H1 (cell line): ENCODE measurements at regions not wholly inside any gene's neighbourhood (a gene's known extent, or its start where the extent isn't known, plus 50 kb on each side); places are given as distances from the start of the nearest gene placed in this dataset.

Source experiments
- CBX8 ChIP-seq: fragments of 300-800, 300-1000 bp; sonication (generic); IDR thresholded peaks from 2 replicates; pipeline ENCODE4 v1.7.1; 2016; ENCODE audit warnings: low read depth, low read length, borderline replicate concordance
- CHD2 ChIP-seq: IDR thresholded peaks from 2 replicates; pipeline ENCODE4 v1.6.1; 2012; ENCODE audit warnings: low read length, improper control_type of control experiment
- CTBP2 ChIP-seq: IDR thresholded peaks from 2 replicates; pipeline ENCODE4 v1.7.0; 2011; ENCODE audit warnings: borderline replicate concordance, mild to moderate bottlenecking, moderate library complexity, mixed read lengths, low read length; ENCODE audit not compliant: insufficient read depth, insufficient read length
- GABPA ChIP-seq: IDR thresholded peaks from 2 replicates; pipeline ENCODE4 v1.6.1; 2011; ENCODE audit warnings: mild to moderate bottlenecking, low read length, moderate library complexity, borderline replicate concordance; ENCODE audit not compliant: insufficient read depth
- POU5F1 ChIP-seq: IDR thresholded peaks from 2 replicates; pipeline ENCODE4 v1.6.1; 2011; ENCODE audit warnings: low read depth, mild to moderate bottlenecking, low read length, moderate library complexity
- RXRA ChIP-seq: IDR thresholded peaks from 2 replicates; pipeline ENCODE4 v1.6.1; 2011; ENCODE audit warnings: low read depth, mild to moderate bottlenecking, low read length, moderate library complexity; ENCODE audit not compliant: insufficient read depth
- TAF7 ChIP-seq: optimal IDR thresholded peaks from 2 replicates; pipeline ENCODE3; 2011; ENCODE audit warnings: low read depth, mild to moderate bottlenecking, inconsistent platforms, low read length, moderate library complexity, borderline replicate concordance
- YY1 ChIP-seq: IDR thresholded peaks from 2 replicates; pipeline ENCODE4 v1.6.1; 2011; ENCODE audit warnings: low read depth, mild to moderate bottlenecking, low read length
- TF ChIP-seq, protein P1 (sequence below): fragments of 300-600 bp; sonication (generic); IDR thresholded peaks from 2 replicates; pipeline ENCODE4 v1.7.1; 2012; ENCODE audit warnings: low read length, moderate library complexity, mild to moderate bottlenecking, inconsistent platforms; ENCODE audit not compliant: insufficient replicate concordance
- TF ChIP-seq, protein P2 (sequence below): IDR thresholded peaks from 2 replicates; pipeline ENCODE4 v1.6.1; 2012; ENCODE audit warnings: low read length, inconsistent platforms

- TF ChIP-seq, protein P1, sequence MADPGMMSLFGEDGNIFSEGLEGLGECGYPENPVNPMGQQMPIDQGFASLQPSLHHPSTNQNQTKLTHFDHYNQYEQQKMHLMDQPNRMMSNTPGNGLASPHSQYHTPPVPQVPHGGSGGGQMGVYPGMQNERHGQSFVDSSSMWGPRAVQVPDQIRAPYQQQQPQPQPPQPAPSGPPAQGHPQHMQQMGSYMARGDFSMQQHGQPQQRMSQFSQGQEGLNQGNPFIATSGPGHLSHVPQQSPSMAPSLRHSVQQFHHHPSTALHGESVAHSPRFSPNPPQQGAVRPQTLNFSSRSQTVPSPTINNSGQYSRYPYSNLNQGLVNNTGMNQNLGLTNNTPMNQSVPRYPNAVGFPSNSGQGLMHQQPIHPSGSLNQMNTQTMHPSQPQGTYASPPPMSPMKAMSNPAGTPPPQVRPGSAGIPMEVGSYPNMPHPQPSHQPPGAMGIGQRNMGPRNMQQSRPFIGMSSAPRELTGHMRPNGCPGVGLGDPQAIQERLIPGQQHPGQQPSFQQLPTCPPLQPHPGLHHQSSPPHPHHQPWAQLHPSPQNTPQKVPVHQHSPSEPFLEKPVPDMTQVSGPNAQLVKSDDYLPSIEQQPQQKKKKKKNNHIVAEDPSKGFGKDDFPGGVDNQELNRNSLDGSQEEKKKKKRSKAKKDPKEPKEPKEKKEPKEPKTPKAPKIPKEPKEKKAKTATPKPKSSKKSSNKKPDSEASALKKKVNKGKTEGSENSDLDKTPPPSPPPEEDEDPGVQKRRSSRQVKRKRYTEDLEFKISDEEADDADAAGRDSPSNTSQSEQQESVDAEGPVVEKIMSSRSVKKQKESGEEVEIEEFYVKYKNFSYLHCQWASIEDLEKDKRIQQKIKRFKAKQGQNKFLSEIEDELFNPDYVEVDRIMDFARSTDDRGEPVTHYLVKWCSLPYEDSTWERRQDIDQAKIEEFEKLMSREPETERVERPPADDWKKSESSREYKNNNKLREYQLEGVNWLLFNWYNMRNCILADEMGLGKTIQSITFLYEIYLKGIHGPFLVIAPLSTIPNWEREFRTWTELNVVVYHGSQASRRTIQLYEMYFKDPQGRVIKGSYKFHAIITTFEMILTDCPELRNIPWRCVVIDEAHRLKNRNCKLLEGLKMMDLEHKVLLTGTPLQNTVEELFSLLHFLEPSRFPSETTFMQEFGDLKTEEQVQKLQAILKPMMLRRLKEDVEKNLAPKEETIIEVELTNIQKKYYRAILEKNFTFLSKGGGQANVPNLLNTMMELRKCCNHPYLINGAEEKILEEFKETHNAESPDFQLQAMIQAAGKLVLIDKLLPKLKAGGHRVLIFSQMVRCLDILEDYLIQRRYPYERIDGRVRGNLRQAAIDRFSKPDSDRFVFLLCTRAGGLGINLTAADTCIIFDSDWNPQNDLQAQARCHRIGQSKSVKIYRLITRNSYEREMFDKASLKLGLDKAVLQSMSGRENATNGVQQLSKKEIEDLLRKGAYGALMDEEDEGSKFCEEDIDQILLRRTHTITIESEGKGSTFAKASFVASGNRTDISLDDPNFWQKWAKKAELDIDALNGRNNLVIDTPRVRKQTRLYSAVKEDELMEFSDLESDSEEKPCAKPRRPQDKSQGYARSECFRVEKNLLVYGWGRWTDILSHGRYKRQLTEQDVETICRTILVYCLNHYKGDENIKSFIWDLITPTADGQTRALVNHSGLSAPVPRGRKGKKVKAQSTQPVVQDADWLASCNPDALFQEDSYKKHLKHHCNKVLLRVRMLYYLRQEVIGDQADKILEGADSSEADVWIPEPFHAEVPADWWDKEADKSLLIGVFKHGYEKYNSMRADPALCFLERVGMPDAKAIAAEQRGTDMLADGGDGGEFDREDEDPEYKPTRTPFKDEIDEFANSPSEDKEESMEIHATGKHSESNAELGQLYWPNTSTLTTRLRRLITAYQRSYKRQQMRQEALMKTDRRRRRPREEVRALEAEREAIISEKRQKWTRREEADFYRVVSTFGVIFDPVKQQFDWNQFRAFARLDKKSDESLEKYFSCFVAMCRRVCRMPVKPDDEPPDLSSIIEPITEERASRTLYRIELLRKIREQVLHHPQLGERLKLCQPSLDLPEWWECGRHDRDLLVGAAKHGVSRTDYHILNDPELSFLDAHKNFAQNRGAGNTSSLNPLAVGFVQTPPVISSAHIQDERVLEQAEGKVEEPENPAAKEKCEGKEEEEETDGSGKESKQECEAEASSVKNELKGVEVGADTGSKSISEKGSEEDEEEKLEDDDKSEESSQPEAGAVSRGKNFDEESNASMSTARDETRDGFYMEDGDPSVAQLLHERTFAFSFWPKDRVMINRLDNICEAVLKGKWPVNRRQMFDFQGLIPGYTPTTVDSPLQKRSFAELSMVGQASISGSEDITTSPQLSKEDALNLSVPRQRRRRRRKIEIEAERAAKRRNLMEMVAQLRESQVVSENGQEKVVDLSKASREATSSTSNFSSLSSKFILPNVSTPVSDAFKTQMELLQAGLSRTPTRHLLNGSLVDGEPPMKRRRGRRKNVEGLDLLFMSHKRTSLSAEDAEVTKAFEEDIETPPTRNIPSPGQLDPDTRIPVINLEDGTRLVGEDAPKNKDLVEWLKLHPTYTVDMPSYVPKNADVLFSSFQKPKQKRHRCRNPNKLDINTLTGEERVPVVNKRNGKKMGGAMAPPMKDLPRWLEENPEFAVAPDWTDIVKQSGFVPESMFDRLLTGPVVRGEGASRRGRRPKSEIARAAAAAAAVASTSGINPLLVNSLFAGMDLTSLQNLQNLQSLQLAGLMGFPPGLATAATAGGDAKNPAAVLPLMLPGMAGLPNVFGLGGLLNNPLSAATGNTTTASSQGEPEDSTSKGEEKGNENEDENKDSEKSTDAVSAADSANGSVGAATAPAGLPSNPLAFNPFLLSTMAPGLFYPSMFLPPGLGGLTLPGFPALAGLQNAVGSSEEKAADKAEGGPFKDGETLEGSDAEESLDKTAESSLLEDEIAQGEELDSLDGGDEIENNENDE: no peak
- TF ChIP-seq, protein P2, sequence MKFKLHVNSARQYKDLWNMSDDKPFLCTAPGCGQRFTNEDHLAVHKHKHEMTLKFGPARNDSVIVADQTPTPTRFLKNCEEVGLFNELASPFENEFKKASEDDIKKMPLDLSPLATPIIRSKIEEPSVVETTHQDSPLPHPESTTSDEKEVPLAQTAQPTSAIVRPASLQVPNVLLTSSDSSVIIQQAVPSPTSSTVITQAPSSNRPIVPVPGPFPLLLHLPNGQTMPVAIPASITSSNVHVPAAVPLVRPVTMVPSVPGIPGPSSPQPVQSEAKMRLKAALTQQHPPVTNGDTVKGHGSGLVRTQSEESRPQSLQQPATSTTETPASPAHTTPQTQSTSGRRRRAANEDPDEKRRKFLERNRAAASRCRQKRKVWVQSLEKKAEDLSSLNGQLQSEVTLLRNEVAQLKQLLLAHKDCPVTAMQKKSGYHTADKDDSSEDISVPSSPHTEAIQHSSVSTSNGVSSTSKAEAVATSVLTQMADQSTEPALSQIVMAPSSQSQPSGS: no peak
- TF ChIP-seq GABPA: no peak
- no peak for TF ChIP-seq RXRA
- TF ChIP-seq TAF7: no peak
- no peak for TF ChIP-seq YY1
- TF ChIP-seq CBX8: no peak
- TF ChIP-seq POU5F1: no peak
- TF ChIP-seq CTBP2: no peak
- no peak for TF ChIP-seq CHD2
Observed at GRCh38 chr7:113383638-113384037, 265.3 kb upstream of the SMIM30 start (continued).
